ENCODE measurements at regions not wholly inside any gene's neighbourhood (a gene's known extent, or its start where the extent isn't known, plus 50 kb on each side); places are given as distances from the start of the nearest gene placed in this dataset.

DNA sequence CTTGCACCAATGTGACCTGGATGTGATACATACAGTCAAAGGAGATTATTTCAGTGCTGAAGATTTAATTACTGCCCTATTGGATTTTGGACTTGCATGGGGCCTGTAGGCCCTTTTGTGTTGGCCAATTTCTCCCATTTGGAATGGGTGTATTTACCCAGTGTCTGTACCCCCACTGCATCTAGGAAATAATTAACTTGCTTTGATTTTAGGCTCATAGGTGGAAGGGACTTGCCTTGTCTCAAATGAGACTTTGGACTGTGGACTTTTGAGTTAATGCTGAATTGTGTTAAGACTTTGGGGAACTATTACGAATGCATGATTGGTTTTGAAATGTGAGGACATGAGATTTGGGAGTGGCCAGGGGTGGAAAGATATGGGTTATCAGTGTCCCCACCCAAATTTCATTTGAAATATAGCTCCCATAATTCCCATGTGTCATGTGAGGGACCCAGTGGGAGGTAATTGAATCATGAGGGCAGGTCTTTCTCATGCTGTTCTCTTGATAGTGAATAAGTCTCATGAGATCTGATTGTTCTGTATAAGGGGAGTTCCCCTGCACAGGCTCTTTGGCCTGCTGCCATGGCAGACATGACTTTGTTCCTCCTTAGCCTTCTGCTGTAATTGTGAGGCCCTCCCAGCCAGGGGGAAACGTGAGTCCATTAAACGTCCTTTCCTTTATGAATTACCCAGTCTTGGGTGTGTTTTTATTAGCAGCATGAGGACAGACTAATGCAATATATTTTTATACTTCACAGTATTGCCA, 362.2 kb upstream of the SPANXN4 start:
- H3K4me1 Mint-ChIP-seq (ENCODE audit: low read depth, unreplicated experiment): no peaks in the 10 kb centered on the region
- no peak overlapping the region for H3K4me3 Mint-ChIP-seq (ENCODE audit: unreplicated experiment)
- Histone ChIP-seq H3K27me3 (ENCODE audit: insufficient read depth, low read length) (no peaks in the 10 kb centered on the region), H3K4me3 (ENCODE audit: insufficient read depth, low read depth, low read length) (no peak overlapping the region), H3K9me3 (ENCODE audit: insufficient read depth, low read depth, low read length) (no peaks in the 10 kb centered on the region), H4K20me1 (ENCODE audit: insufficient read depth, low read length) (no peaks in the 10 kb centered on the region), H3K27ac (ENCODE audit: low read depth, low read length) (no peak overlapping the region), H3K4me1 (ENCODE audit: insufficient read depth, low read length) (no peaks in the 10 kb centered on the region), H2AFZ (ENCODE audit: low read depth, low read length) (no peak overlapping the region), H3K9ac (ENCODE audit: low read length) (no peak overlapping the region), H3K36me3 (ENCODE audit: insufficient read depth, low read length) (no peaks in the 10 kb centered on the region), H3K4me2 (ENCODE audit: low read length) (no peak overlapping the region), H3K79me2 (ENCODE audit: insufficient read depth, low read length) (no peaks in the 10 kb centered on the region)
- H3K36me3 Mint-ChIP-seq (ENCODE audit: low read depth, unreplicated experiment): no peaks in the 10 kb centered on the region
- FAIRE-seq: peak; percentile 13
- DNase-seq (ENCODE audit: low read depth): no peak
- no peaks in the 10 kb centered on the region for H3K27me3 Mint-ChIP-seq (ENCODE audit: low read depth, unreplicated experiment)
- TF ChIP-seq EZH2 (IDR thresholded peaks at IDR 0.05; ENCODE audit: insufficient read depth, low read length): no peak
- TF ChIP-seq, protein P1, sequence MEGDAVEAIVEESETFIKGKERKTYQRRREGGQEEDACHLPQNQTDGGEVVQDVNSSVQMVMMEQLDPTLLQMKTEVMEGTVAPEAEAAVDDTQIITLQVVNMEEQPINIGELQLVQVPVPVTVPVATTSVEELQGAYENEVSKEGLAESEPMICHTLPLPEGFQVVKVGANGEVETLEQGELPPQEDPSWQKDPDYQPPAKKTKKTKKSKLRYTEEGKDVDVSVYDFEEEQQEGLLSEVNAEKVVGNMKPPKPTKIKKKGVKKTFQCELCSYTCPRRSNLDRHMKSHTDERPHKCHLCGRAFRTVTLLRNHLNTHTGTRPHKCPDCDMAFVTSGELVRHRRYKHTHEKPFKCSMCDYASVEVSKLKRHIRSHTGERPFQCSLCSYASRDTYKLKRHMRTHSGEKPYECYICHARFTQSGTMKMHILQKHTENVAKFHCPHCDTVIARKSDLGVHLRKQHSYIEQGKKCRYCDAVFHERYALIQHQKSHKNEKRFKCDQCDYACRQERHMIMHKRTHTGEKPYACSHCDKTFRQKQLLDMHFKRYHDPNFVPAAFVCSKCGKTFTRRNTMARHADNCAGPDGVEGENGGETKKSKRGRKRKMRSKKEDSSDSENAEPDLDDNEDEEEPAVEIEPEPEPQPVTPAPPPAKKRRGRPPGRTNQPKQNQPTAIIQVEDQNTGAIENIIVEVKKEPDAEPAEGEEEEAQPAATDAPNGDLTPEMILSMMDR (IDR thresholded peaks at IDR 0.05; ENCODE audit: insufficient read depth, low read depth, low read length): no peak
- no peak overlapping the region for H3K27ac Mint-ChIP-seq (ENCODE audit: unreplicated experiment)
- no peaks in the 10 kb centered on the region for H3K9me3 Mint-ChIP-seq (ENCODE audit: unreplicated experiment)

DNA sequence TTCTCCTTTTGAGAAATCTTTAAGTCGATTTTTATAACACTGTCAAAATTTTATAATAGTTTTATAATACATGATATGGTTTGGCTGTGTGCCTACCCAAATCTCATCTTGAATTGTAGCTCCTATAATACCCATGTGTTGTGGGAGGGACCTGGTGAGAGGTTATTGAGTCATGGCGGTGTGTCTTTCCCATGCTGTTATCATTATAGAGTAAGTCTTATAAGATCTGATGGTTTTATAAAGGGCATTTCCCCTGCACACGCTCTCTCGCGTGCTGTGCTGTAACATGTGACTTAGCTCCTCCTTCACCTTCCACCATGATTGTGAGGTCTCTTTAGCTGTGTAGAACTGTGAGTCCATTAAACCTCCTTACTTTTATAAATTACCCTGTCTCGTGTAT, 364.0 kb upstream of the SPANXN4 start:
- H3K9me3 ChIP-seq (ENCODE audit: insufficient read depth, low read depth, low read length): no peaks in the 10 kb centered on the region
- H2AFZ ChIP-seq (ENCODE audit: low read depth, low read length): no peak overlapping the region
- no peaks in the 10 kb centered on the region for H3K79me2 ChIP-seq (ENCODE audit: insufficient read depth, low read length)
- H3K4me3 Mint-ChIP-seq (ENCODE audit: unreplicated experiment): no peak overlapping the region
- no peak overlapping the region for H3K27ac ChIP-seq (ENCODE audit: low read depth, low read length)
- TF ChIP-seq EZH2 (IDR thresholded peaks at IDR 0.05; ENCODE audit: insufficient read depth, low read length): no peak
- TF ChIP-seq, protein P1 (IDR thresholded peaks at IDR 0.05; ENCODE audit: insufficient read depth, low read depth, low read length): no peak
- no peaks in the 10 kb centered on the region for H3K27me3 ChIP-seq (ENCODE audit: insufficient read depth, low read length)
- FAIRE-seq (no peak), DNase-seq (ENCODE audit: low read depth) (no peak)
- no peaks in the 10 kb centered on the region for H3K4me1 Mint-ChIP-seq (ENCODE audit: low read depth, unreplicated experiment)
- H3K9me3 Mint-ChIP-seq (ENCODE audit: unreplicated experiment): no peaks in the 10 kb centered on the region
- no peaks in the 10 kb centered on the region for H4K20me1 ChIP-seq (ENCODE audit: insufficient read depth, low read length)
- H3K27me3 Mint-ChIP-seq (ENCODE audit: low read depth, unreplicated experiment): no peaks in the 10 kb centered on the region
- no peaks in the 10 kb centered on the region for H3K36me3 Mint-ChIP-seq (ENCODE audit: low read depth, unreplicated experiment)
- no peak overlapping the region for H3K27ac Mint-ChIP-seq (ENCODE audit: unreplicated experiment)
- H3K4me2 ChIP-seq (ENCODE audit: low read length): no peak overlapping the region
- no peaks in the 10 kb centered on the region for H3K36me3 ChIP-seq (ENCODE audit: insufficient read depth, low read length)
- no peak overlapping the region for H3K9ac ChIP-seq (ENCODE audit: low read length)
- H3K4me3 ChIP-seq (ENCODE audit: insufficient read depth, low read depth, low read length): no peak overlapping the region
- H3K4me1 ChIP-seq (ENCODE audit: insufficient read depth, low read length): no peaks in the 10 kb centered on the region

DNA sequence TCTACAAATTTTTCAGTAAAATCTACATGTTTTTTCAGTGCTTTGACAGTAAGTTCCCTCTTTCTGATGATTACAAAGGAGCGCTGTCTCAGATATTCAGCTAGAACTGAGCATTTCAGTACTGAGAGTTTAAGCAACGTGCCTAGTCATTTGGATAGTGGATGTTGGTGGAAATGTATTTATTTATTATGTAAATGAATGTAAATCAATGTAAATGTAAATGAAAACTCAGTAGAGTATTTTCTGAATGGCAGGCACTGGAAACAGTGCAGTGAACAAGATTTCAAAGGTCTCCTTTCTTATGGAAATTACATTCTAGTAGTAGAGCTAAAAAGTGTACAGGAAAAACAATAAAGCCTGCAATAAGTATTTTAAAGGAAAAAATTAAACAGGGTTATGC, 370.2 kb upstream of the SPANXN4 start:
- Histone ChIP-seq H3K9me3 (ENCODE audit: insufficient read depth, low read depth, low read length) (no peaks in the 10 kb centered on the region), H3K27ac (ENCODE audit: low read depth, low read length) (no peak overlapping the region), H3K4me2 (ENCODE audit: low read length) (no peak overlapping the region), H3K9ac (ENCODE audit: low read length) (no peak overlapping the region), H3K36me3 (ENCODE audit: insufficient read depth, low read length) (no peaks in the 10 kb centered on the region), H4K20me1 (ENCODE audit: insufficient read depth, low read length) (no peaks in the 10 kb centered on the region), H3K27me3 (ENCODE audit: insufficient read depth, low read length) (no peaks in the 10 kb centered on the region), H3K79me2 (ENCODE audit: insufficient read depth, low read length) (no peaks in the 10 kb centered on the region), H2AFZ (ENCODE audit: low read depth, low read length) (no peak overlapping the region), H3K4me1 (ENCODE audit: insufficient read depth, low read length) (no peaks in the 10 kb centered on the region), H3K4me3 (ENCODE audit: insufficient read depth, low read depth, low read length) (no peak overlapping the region)
- Mint-ChIP-seq H3K27me3 (ENCODE audit: low read depth, unreplicated experiment) (no peaks in the 10 kb centered on the region), H3K27ac (ENCODE audit: unreplicated experiment) (no peak overlapping the region), H3K36me3 (ENCODE audit: low read depth, unreplicated experiment) (no peaks in the 10 kb centered on the region), H3K4me3 (ENCODE audit: unreplicated experiment) (no peak overlapping the region), H3K9me3 (ENCODE audit: unreplicated experiment) (no peaks in the 10 kb centered on the region), H3K4me1 (ENCODE audit: low read depth, unreplicated experiment) (no peaks in the 10 kb centered on the region)
- FAIRE-seq: no peak
- TF ChIP-seq, protein P1 (IDR thresholded peaks at IDR 0.05; ENCODE audit: insufficient read depth, low read depth, low read length): no peak
- no peak for TF ChIP-seq EZH2 (IDR thresholded peaks at IDR 0.05; ENCODE audit: insufficient read depth, low read length)
- no peak for DNase-seq (ENCODE audit: low read depth)

All from astrocyte (in vitro differentiated cells and primary cell).